ENCODE measurements at regions not wholly inside any gene's neighbourhood (a gene's known extent, or its start where the extent isn't known, plus 50 kb on each side); places are given as distances from the start of the nearest gene placed in this dataset.

- in situ Hi-C loops (cut with MboI; ENCODE audit: low sequenced_read_pairs): no loop called here
- Histone ChIP-seq H3K36me3 (ENCODE audit: control insufficient read depth, insufficient read depth, low read length) (no peaks in the 10 kb centered on the region), H2BK5ac (ENCODE audit: low read depth, low read length, poor library complexity, severe bottlenecking) (no peak overlapping the region), H3K56ac (ENCODE audit: extremely low read depth, insufficient read depth, low read length) (no peak overlapping the region), H4K91ac (ENCODE audit: insufficient read depth, low read depth, low read length) (no peak overlapping the region), H3K18ac (ENCODE audit: low read depth, low read length) (no peak overlapping the region), H2BK20ac (ENCODE audit: low read depth, low read length) (no peak overlapping the region), H4K20me1 (ENCODE audit: insufficient read depth, low read length) (no peaks in the 10 kb centered on the region), H3K27ac (ENCODE audit: insufficient read depth, low read length) (no peak overlapping the region), H3K4me3 (ENCODE audit: insufficient read depth, low read depth, low read length) (no peak overlapping the region), H3K4ac (ENCODE audit: low read depth, low read length) (no peak overlapping the region), H2AFZ (replicated peaks; ENCODE audit: low read length, poor library complexity) (no peak overlapping the region), H3K14ac (replicated peaks; ENCODE audit: low read depth, low read length) (no peak overlapping the region), H3K79me1 (ENCODE audit: low read depth in 1 of 2, low read length in 2 of 2) (no peaks in the 10 kb centered on the region), H2BK120ac (ENCODE audit: low read depth, low read length) (no peak overlapping the region), H2BK15ac (ENCODE audit: low read depth, low read length) (no peak overlapping the region), H3K9me3 (ENCODE audit: control insufficient read depth, insufficient read depth, low read length) (peaks cover 14% of the 10 kb centered on the region), H3K9me1 (ENCODE audit: insufficient read depth, low read length) (no peaks in the 10 kb centered on the region), H3K23ac (ENCODE audit: low read depth, low read length) (no peak overlapping the region), H3K4me1 (ENCODE audit: control insufficient read depth, insufficient read depth, low read length) (no peaks in the 10 kb centered on the region), H3K9ac (ENCODE audit: low read depth, low read length) (no peak overlapping the region), H3K27me3 (ENCODE audit: control insufficient read depth, insufficient read depth, low read length) (no peaks in the 10 kb centered on the region), H4K8ac (ENCODE audit: low read depth in 2 of 2, low read length in 2 of 2) (no peak overlapping the region), H4K5ac (ENCODE audit: low read depth, low read length) (no peak overlapping the region), H2AK9ac (replicated peaks; ENCODE audit: low read depth, low read length, poor library complexity) (no peak overlapping the region), H2AK5ac (ENCODE audit: low read depth, low read length) (no peak overlapping the region), H3K4me2 (ENCODE audit: low read depth, low read length) (no peak overlapping the region)
- no peak for DNase-seq
- no TSS peak for BruUV-seq (replicated peaks)
- no peak for TF ChIP-seq MAFK (IDR thresholded peaks at IDR 0.05; ENCODE audit: low read depth, low read length)
- no peak for TF ChIP-seq POLR2A (IDR thresholded peaks at IDR 0.05; ENCODE audit: low read depth, low read length)
- no peak for TF ChIP-seq BHLHE40 (IDR thresholded peaks at IDR 0.05; ENCODE audit: low read depth, low read length)
- TF ChIP-seq RAD21 (IDR thresholded peaks at IDR 0.05; ENCODE audit: low read length): no peak
- no peak for TF ChIP-seq FOS (IDR thresholded peaks at IDR 0.05; ENCODE audit: low read depth, low read length)
- no peak for TF ChIP-seq MXI1 (IDR thresholded peaks at IDR 0.05; ENCODE audit: borderline replicate concordance, low read depth, low read length)
- TF ChIP-seq MAZ (IDR thresholded peaks at IDR 0.05; ENCODE audit: borderline replicate concordance, low read depth, low read length): no peak
- TF ChIP-seq USF2 (IDR thresholded peaks at IDR 0.05; ENCODE audit: low read depth, low read length): no peak
- no peak for TF ChIP-seq RCOR1 (IDR thresholded peaks at IDR 0.05; ENCODE audit: insufficient replicate concordance, low read length)
- TF ChIP-seq RFX5 (IDR thresholded peaks at IDR 0.05; ENCODE audit: low read depth, low read length): no peak
- no peak for TF ChIP-seq SMC3 (IDR thresholded peaks at IDR 0.05; ENCODE audit: low read depth, low read length)
- no peak for TF ChIP-seq CHD1 (IDR thresholded peaks at IDR 0.05; ENCODE audit: low read depth, low read length)
- TF ChIP-seq CTCF (conservative IDR thresholded peaks at IDR 0.05; ENCODE audit: low read depth, low read length): no peak
- TF ChIP-seq ELK1 (IDR thresholded peaks at IDR 0.05; ENCODE audit: borderline replicate concordance, low read depth, low read length): no peak
- no peak for TF ChIP-seq CEBPB (IDR thresholded peaks at IDR 0.05; ENCODE audit: low read depth, low read length)
- CTCF ChIA-PET: no interaction called here
- dilution Hi-C loops (cut with HindIII; ENCODE audit: low sequenced_read_pairs, unreplicated experiment): no loop called here
- POLR2A ChIA-PET (ENCODE audit: unreplicated experiment): no interaction called here
- no peak for ATAC-seq (ENCODE audit: low read depth)
- intact Hi-C loops (cut with micrococcal nuclease): no loop called here
- WGBS, 2 experiments (ENCODE audit: extremely low coverage in 2 of 2, insufficient read length in 1 of 2): 50% methylated on average over 2 of the region's 8 CpGs; no CpG with 5 or more reads in 1 of the 2 experiments
Measured at GRCh38 chr6:164928728-164929407, 380.5 kb downstream of the C6orf118 start.

Data from IMR-90 (cell line).